GM18867 (cell line): ENCODE measurements at regions not wholly inside any gene's neighbourhood (a gene's known extent, or its start where the extent isn't known, plus 50 kb on each side); places are given as distances from the start of the nearest gene placed in this dataset.
"Not testable (repeated sequence)": the region's sequence is repeated elsewhere in the genome, so short reads cannot be mapped to it uniquely, and the experiment has no call there.

Experiments
- ATAC-seq: cut with Tn5 transposase; IDR thresholded peaks from one replicate; pipeline ENCODE4 v1.9.1; 2021; ENCODE audit warnings: mild to moderate bottlenecking, moderate library complexity; ENCODE audit not compliant: unreplicated experiment

DNA sequence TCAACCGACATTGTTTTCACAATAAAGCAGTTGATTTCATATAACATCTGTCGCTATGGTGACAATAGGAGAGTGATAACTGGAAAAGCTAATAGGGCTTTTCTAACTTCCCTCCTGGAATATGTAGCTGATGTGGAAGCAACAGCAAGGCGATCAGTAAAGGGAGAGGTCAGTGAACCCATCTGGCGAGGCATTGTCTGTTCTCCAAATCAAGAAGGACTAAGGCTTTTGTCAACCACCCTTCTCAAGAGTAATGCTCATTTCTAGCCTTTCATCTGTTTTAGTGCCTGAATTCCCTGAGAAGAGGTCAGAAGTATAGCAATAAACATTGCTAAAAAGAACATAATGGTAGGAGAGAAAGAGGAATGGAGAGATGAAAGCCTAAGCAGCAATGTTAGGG, 201.3 kb downstream of the AKAP7 start:
- ATAC-seq, result no peak

DNA sequence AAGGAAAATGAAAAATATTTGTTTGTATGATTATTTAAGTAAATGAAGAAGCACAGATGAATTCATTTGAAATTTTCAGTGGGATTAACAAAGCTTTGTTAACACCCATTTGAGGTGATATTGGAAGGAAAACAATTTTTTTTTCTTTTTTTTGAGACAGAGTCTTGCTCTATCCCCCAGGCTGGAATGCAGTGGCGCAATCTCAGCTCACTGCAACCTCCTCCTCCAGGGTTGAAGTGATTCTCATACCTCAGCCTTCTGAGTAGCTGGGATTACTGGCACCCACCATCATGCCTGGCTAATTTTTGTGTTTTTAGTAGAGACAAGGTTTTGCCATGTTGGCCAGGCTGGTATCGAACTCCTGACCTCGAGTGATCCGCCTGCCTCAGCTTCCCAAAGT, 211.6 kb downstream of the AKAP7 start:
- ATAC-seq, result not testable (repeated sequence)

DNA sequence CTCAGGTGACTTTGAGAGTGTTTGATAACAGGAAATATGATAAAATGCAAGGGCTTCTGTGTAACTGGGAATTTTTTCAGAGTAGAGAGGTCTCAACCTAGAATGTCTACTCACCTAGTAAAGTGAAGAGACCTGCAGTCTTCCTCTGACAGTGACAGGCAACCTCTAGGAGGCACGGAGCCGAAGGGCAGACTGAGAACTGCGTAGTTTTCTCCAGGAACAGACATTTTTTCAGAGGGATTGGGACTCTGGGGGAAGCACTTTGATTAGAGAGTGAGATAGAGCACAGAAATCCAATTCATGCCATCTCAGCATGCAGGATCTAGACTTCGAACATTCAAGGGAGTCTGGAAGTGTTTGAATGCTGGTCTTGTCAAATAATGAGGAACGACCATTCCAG, 213.3 kb downstream of the AKAP7 start:
- ATAC-seq, result no peak

DNA sequence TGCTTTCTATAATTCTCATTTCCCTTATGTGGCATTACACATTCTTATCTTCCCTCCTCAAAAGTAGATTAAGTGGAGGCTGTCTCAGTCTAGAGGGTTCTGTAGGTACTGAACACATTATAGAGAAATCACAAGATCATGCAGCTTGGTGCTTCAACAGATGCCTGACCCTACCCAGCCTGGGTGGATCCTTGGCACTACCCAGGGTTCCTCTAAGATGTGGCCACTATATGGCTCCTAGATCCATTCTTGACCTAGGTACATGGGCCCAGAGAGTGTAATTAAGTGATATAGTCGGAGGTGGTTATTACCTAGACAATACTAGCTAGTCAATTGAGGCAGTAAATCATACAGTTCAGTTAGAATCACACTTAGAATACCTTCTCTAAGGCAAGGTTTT, 213.9 kb downstream of the AKAP7 start:
- ATAC-seq, result no peak

DNA sequence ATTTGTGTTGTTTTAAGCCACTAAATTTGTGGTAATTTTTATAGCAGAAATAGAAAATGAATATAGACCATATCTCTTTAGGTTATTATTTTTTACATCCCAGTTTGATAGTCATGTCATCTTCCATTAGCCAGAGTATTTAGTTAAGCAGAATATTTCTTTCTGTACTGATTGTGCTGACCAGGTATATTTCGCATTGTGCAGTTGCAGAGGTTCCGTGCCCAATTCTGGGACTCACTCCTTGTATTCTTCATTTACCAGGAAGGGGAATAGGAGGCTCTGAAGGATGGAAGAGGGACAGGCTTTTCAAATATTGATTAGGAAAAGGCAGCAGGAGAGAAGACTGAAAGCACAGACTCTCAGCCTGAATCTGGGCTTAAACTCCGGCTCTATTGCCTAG, 217.8 kb downstream of the AKAP7 start:
- ATAC-seq, result no peak

DNA sequence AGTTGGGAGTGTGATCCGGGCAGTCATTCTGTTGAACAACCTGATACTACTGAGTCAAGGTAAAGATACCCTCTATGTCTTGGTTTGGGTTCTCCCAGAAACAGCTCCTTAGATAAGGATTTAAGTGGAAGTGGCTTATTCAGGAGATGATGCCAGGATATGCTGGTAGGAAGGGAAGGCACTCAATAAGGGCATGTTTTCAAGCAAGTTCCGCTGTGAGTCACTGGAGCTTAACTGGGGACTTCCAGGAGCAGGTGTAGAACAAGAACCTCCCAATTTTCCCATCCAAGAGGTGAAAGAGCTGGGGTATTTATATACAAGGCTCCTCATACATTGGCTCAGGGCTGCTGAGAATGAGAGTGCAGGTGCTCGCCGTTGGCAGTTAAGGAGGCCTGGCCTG, 218.6 kb downstream of the AKAP7 start:
- no peak for ATAC-seq

DNA sequence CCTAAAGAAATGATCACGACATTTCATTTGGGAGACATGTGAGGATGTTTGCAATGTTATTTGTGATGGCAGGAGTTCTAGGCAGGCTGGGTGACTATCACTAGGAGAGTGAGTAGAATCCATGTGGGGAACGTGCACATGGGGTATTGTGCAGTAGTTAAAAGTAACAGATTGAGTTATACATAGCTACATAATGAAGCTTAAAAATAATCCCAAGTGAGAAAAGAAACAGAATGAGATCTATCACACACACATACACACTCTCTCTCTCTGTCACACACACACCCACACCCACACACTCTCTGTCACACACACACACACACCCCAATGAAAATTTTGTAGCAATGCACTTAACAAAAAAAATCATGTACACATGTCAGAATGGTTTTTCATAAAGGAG, 218.7 kb upstream of the ARG1 start:
- no peak for ATAC-seq

DNA sequence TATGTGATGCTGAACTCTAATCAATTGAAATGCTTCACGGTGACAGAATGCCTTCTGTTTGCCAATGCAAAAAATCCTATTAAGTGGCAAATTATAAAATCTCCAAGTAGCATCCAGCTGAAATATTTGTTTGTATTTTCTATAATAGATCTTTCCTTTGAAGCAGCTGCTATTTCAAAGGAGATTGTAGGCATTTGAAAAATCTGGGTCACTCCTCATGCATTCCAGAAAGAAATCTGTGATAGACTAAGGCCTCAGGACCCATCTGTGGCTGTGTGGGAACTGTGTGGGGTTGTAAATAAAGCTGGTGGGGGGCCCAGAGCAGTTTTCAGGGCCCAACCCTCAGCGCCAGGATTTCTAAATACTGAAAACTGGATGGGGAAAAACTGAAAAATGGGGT, 216.9 kb upstream of the ARG1 start:
- ATAC-seq, result no peak

DNA sequence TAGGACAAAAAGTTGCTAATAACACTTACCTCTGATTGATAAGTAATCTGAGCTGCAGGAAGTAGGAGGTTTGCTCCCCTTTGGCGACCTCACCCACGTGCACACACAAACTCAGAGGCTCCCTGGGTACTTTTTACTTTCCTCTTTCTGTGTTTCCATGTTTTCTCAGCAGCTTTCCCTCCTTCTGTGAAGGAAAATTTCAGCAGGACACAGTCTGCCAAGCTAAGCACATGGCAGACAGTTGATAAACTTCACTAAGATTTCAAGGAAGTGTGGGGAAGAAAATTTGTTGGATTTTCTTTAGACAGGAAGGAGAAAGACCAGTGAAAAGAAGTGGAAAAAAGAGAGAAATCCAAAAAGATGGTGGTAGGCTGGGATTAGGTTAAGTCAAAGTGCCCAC, 215.5 kb upstream of the ARG1 start:
- no peak for ATAC-seq

DNA sequence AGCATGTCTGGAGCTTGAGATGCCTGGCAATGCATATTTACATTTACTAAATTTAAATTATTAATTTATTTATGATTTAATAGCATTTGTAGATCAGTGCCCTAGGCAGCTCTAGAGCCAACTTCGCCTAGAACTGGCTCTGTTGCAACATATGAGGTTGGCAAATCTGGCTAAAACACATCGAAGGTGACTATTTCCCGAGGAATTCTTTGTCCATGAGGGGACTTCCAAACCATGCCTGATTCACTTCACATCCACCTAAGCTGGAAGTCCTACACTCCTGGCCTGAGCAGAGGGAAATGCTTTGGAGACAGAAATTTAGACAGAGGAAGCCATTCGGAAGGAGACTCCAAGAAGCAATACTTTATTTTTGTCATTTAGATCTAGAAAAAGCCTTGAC, 211.0 kb upstream of the ARG1 start:
- ATAC-seq, result no peak

DNA sequence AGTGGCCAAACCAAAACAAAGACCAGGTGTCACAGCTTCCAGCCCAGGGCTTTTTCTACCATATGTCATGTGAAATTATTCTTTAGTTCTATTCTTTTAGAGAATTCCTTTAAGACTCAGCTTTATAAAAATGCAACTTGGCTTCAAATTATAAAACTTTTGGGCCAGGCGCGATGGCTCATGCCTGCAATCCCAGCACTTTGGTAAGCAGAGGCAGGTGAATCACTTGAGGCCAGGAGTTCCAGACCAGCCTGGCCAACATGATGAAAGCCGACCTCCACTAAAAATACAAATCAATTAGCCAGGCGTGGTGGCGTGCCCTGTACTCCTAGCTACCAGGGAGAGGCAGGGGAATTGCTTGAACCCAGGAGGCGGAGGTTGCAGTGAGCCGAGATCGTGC, 210.3 kb upstream of the ARG1 start:
- ATAC-seq, result no peak

DNA sequence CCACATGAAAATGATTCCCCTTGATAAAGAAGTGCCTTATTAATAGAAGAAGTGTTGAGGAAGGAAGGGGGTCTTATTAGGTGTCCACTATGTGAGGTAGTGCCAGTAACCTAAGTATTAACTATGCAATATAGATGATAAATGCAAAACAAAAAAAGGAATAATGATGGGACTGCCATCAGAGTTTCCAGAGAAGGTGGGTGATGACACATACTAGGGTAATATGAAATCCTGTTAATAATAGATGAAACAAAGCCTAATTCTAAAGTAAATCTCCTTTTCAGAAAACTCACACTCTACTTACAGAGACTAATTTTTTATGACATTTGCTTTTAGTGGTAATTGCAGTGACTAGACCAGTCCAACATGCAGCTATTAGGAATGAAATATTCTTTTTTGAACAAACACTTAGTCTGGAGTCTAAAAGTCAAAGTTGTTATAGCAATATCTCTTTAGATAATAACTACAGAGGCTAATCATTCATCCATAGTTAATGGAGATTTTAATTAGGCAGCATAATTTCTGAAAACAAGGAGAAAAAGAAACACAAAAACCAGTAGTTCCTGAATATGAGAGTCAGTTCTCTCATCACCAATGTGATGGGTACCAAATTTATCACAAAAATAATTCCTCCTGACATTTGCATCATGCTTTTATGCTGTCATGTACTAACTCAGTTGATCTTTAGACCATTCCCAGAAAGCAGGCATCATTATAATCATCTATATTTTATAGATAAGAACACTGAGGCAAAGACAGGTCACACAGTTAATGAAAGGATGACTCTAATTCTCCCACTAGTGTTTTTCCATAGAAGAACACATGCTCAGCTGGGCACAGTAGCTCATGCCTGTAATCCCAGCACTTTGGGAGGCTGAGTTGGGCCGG, 208.8 kb upstream of the ARG1 start:
- no peak for ATAC-seq

DNA sequence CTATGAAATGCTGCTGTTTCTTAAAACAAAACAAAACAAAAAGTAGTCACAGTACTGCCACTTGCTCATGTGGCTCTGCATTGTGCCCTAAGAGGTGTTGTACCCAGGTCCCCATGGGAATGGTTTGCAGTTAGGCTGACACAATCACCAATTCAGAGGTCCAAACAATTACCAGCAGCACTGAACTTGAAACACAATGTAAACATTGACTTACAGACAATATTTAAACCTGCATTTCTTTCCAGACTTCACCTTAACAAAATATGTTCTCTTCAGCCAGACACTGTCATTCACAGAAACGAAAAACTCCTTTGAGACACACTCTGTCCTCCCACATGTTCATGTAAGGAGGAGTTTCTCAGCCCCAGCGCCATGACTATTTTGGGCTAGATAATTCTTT, 206.8 kb upstream of the ARG1 start:
- no peak for ATAC-seq

DNA sequence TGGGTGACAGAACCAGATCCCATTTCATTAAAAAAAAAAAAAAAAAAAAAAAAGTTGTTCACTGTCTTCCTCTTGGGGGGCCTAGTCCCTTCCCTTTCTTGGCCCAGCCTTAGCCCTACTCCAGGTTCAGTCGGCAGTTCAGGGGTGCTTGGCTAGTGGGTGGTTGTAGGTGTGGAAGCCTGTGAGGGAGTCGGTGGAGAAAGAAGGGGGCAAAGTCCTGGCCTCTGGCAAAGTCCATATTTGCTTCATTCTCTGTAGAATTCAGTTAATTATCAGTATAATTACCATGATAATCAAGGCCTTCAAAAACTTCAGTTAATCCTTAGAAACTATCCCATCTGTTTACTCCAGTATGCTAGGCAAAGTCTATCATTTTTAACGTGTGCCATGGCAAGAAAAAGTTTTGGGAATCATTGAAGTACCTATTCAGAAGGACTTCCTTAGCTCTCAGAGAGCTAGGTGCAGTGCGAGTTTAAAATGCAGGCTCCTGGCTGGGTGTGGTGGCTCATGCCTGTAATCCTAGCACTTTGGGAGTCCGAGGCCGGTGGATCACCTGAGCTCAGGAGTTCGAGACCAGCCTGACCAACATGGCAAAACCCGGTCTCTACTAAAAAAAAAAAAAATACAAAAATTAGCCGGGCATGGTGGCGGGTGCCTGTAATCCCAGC, 205.7 kb upstream of the ARG1 start:
- no peak for ATAC-seq

DNA sequence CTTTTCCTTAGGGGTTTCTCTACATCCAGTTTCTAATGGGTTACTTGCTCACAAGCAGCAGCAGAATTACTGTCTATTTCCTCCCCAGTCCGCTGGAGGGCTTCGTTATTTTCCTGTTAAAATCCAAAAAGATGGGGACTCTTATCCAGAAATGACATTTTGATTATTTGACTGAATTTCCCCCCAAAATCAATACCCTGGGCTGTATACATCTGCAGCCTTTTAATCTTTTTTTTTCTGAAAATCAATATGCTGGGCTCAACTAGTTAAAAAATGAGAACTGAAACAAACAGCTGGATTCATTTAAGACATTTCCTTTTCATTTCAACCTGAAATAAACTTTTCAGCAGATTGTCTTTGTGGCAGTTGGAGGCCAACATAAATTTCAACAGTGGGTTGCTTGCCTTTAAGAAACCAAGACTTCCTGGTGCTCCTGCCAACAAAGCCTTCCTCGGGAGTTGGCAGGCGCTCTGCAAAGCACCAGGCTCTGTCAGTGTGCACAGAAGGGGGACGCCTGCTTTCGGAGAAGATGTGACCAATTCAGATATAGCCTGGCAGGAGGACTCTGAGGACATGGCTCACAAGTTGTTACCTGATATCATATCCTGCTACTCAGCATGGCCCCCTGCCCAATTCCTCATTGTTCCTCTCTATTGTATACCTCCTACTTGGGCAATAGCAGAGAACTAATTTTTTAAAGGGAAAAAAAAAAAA, 204.7 kb upstream of the ARG1 start:
- peak; percentile 83 for ATAC-seq

DNA sequence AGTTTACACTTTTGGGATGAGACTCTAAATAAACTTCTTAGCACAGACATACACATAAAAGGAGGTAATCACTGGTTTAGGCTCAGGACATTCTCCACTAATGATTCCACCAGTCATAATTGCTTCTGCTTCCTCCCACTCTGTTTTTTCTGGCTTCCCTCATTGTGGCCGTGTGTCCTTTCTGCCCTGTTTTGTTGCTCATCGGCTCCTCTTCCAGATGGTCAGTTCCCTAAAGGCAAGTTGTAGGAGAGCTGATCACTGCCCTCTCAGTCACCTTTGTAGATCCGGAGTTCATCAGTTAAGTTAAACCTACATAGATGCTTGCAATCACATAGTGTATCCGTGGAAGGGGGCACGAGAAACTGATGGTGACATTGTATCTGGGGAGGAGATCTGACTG, 200.5 kb upstream of the ARG1 start:
- no peak for ATAC-seq

DNA sequence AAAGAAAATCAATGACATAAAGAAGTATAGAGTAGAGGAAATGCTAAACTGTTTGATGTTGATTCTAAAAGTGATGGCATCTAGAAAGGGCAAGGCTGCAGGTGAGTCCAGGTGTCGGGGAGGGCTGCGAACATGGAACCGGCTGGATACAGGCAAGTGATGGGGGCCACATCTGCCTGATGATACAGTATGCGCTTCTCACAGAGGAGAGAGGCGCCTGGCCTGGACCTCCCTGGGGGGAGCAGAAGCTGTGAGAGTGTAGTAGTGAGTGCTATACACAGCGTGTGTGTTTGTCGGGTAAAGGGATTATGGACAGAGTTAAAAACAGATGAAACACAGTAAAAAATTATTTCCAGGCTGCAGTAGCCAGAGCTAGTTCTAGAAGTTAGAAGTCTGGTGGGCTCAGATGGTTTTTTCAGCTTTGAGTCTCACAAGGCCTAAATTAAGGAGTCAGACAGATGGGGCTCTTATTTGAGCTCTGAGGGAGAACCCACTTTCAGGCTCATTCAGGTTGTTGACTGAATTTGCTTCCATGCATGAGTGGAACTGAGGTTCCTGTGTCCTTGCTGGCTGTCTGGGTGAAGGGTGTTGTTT, 195.8 kb upstream of the ARG1 start:
- ATAC-seq, result no peak

DNA sequence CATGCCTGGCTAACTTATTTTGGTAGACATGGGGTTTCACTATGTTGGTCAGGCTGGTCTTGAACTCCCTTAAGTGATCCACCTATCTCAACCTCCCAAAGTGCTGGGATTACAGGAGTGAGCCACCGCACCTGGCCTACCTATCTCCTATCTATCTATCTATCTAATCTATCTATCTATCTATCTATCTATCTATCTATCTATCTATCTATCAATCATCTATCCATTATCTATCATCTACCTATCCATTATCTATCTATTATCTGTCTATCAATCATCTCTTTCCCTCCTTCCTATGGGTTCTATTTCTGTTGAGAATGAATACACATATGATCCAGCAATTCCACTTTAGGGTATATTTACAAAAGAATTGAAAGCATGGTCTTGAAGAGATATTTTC, 194.2 kb upstream of the ARG1 start:
- no peak for ATAC-seq

DNA sequence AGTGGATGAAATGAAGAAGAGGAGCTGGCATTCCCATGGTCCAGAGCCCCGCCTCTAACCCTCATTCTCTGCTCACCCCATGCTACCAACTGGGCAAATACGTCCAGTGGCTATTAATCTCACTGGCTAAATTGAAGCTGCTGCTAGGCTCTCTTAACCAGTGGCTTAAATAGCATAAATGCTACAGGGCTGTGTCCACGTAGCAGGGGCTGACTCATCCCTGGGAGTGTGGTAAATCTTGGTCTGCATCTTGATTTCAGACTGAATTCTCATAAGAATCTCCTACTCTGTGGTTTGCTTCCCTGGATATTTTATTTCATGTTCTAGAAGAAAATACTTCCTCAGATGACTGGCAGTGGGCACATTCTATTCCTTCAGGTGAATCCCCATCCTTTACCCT, 193.1 kb upstream of the ARG1 start:
- no peak for ATAC-seq

DNA sequence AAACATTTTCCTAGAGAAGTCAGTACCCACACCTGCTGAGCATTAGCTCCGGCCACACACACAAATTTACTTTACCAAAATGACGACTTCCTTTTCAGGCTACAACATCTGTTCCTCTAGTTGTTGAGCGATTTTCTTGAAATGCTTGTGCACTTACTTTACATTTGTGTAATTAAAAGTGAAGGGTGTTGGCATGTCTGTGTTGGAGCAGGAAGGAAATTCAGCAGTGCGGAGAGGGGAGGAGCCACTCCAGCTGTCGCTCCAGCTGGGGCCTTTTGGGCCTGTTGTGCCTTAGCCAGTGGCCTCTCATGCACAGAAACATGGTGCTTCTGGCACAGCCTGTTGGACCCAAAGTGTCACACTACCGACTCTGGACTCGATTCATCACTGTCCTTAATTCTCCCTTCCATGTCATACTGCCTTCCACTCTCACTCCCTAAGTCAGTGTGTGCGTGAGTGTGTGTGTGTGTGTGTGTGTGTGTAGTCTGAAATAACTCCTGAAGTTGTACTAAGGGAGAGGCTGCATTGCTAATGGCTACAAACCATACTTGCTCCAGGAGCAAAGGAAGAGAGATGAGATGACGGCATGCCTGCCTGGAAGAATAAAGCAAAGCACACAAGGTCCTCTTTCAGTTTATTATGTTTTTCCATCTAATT, 191.8 kb upstream of the ARG1 start:
- no peak for ATAC-seq

DNA sequence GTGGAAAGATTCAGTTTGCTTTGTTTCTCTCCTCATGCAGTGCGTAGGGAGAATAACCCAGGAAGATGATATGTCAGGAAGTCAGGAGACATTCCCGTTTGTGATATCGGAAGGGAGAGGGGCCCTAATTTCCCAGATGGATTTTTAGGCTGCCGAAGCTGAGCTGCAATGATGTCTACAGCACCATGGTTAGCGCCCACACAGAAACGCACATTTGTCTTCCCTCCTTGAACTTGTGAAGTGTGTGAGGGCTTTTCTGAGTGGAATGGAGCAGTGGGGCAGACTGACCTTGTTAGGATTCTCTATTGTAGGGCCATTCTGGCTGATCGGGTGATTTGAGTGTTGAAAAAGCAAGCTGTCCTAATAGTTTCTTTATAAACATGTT, 191.3 kb upstream of the ARG1 start:
- no peak for ATAC-seq
